Prostate gland (tissue), 2 donors: ENCODE measurements at regions not wholly inside any gene's neighbourhood (a gene's known extent, or its start where the extent isn't known, plus 50 kb on each side); places are given as distances from the start of the nearest gene placed in this dataset.

Experiments
- DNase-seq: peaks from one replicate; pipeline ENCODE4 v3.0.0-alpha.2; 2019; ENCODE audit warnings: low spot score
- H3K27ac ChIP-seq, 2 donors: fragments of 200-600 bp; sonication (generic); 2 replicates each; pipeline ENCODE4 v1.5.1; 2017 to 2019
- H3K27me3 ChIP-seq: fragments of 200-600 bp; sonication (generic); replicated peaks from 2 replicates; pipeline ENCODE4 v1.5.1; 2019; ENCODE audit not compliant: insufficient read depth
- H3K36me3 ChIP-seq, 2 donors: fragments of 200-600 bp; sonication (generic); 1 replicate in 1 of 2; 2 replicates in 1 of 2; pipeline versions ENCODE4 v1.5.1 to v1.8.1; 2017 to 2019
- H3K4me1 ChIP-seq: fragments of 200-600 bp; sonication (generic); replicated peaks from 2 replicates; pipeline ENCODE4 v1.5.1; 2019
- H3K4me3 ChIP-seq, 2 donors: fragments of 200-600 bp; sonication (generic); 2 replicates each; pipeline ENCODE4 v1.5.1; 2017 to 2019
- H3K9me3 ChIP-seq: fragments of 200-600 bp; sonication (generic); 2 replicates; pipeline ENCODE4 v1.5.1; 2017
- CTCF ChIP-seq, 4 experiments: fragments of 200-600 bp in 2 of 4; fragments of 450-650 bp in 2 of 4; sonication (generic) in 2 of 4; IDR thresholded peaks; 1 replicate in 3 of 4; 2 replicates in 1 of 4; pipeline ENCODE4 v1.5.1; 2016 to 2019; ENCODE audit warnings: antibody characterized with exemption in 4 of 4, mild to moderate bottlenecking in 2 of 4, moderate library complexity in 2 of 4
- POLR2A ChIP-seq: fragments of 450-650 bp; IDR thresholded peaks from one replicate; pipeline ENCODE4 v1.6.1; 2016; ENCODE audit warnings: antibody characterized with exemption, mild to moderate bottlenecking
- POLR2AphosphoS5 ChIP-seq: sonication (generic); formaldehyde crosslinking; IDR thresholded peaks from one replicate; pipeline ENCODE4 v1.6.1; 2017; ENCODE audit warnings: antibody characterized with exemption
- WGBS: methylation state at CpG from one replicate; pipeline ENCODE4 v1.1.5; 2018; 5-methylcytosine and 5-hydroxymethylcytosine counted together
- intact Hi-C: fragments of 100-400 bp; cut with DNase I; formaldehyde crosslinking; loops from one replicate; pipeline ENCODE4 v1.14.2; 2022

DNA sequence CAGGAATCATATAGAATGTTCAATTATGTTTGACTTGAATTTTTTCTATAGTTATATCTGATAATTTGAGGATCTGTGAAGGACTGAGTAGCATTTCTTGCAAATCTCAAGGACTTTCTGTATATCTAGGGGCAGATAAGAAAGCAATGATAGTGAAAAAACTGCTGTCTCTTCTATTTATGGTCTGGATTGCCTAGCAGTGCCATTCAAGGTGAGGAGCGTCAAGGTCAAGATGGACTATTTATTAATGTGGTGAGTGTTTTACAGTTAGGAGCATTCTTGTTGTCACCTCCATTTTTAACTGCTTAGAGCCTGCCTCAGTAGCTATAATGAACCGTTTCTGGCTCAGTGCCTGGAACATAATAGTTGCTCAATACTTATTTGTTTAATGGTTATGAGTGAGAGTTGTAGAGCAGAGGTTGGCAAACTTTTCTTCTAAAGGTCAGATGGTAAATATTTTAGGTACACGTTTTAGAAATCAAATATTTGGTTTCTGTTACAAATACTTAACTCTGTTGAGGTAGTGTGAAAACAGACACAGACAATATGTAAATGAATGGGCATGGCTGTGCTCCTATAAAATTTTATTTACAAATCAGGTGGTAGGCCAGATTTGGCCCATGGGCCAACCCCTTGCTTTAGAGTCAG is 523.2 kb upstream of the IGFBP7 start:
- Histone ChIP-seq H3K4me3 (no peak overlapping the region), H3K4me1 (no peaks in the 10 kb centered on the region), H3K27me3 (no peaks in the 10 kb centered on the region), H3K9me3 (no peaks in the 10 kb centered on the region), H3K36me3 (no peaks in the 10 kb centered on the region), H3K27ac (no peak overlapping the region)
- DNase-seq: no peak
- TF ChIP-seq POLR2A (no peak), POLR2AphosphoS5 (no peak), CTCF (IDR thresholded peaks at IDR 0.05) (no peak)
- intact Hi-C loops: no loop called here
- WGBS: 63% methylated on average over 3 of the region's 3 CpGs

DNA sequence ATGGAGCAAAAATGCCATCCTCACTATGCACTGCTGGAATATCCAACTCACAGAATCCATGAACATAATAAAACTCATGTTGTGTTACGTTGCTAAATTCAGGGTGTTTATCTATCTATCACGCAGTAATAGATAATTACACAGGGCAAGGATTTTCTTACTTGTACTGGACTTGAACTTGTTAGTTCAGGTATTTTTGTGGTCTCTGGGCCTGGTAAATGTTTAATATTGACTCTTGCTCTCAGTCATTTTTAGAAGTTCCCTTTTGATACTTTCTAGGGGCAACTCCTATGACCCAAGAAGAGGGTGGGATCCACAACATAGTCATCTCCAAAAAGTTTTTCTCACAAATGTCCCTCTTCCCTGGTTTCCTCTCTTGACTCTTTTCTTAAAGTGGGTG is 522.4 kb upstream of the IGFBP7 start:
- no peak for DNase-seq
- Histone ChIP-seq H3K4me3 (no peak overlapping the region), H3K36me3 (no peaks in the 10 kb centered on the region), H3K9me3 (no peaks in the 10 kb centered on the region), H3K4me1 (no peaks in the 10 kb centered on the region), H3K27me3 (no peaks in the 10 kb centered on the region), H3K27ac (no peak overlapping the region)
- intact Hi-C loops: no loop called here
- WGBS: 73% methylated on average over 2 of the region's 2 CpGs
- TF ChIP-seq CTCF (IDR thresholded peaks at IDR 0.05) (no peak), POLR2AphosphoS5 (no peak), POLR2A (no peak)

GRCh38 chr4:57631147-57631546 is 521.0 kb upstream of the IGFBP7 start:
- no peak for DNase-seq
- H3K4me1 ChIP-seq: no peaks in the 10 kb centered on the region
- no peaks in the 10 kb centered on the region for H3K27me3 ChIP-seq
- no peak overlapping the region for H3K27ac ChIP-seq
- WGBS: 86% methylated on average over 4 of the region's 4 CpGs
- no peaks in the 10 kb centered on the region for H3K9me3 ChIP-seq
- TF ChIP-seq POLR2AphosphoS5 (no peak), POLR2A (no peak), CTCF (IDR thresholded peaks at IDR 0.05) (no peak)
- intact Hi-C loops: no loop called here
- no peaks in the 10 kb centered on the region for H3K36me3 ChIP-seq
- H3K4me3 ChIP-seq: no peak overlapping the region

- TF ChIP-seq POLR2AphosphoS5 (no peak), POLR2A (no peak)
- H3K27ac ChIP-seq: no peak overlapping the region
- WGBS: 94% methylated on average over 5 of the region's 5 CpGs
Observed at GRCh38 chr4:57628004-57628403, 517.8 kb upstream of the IGFBP7 start.

GRCh38 chr4:57614257-57614932 is 504.2 kb upstream of the IGFBP7 start:
- Histone ChIP-seq H3K4me3 (no peak overlapping the region), H3K4me1 (no peaks in the 10 kb centered on the region), H3K9me3 (no peaks in the 10 kb centered on the region), H3K27ac (no peak overlapping the region), H3K27me3 (no peaks in the 10 kb centered on the region), H3K36me3 (no peaks in the 10 kb centered on the region)
- 39% methylated on average over 5 of the region's 5 CpGs for WGBS
- no peak for DNase-seq
- TF ChIP-seq POLR2AphosphoS5 (no peak), CTCF (IDR thresholded peaks at IDR 0.05) (no peak), POLR2A (no peak)
- intact Hi-C loops: no loop called here

More at GRCh38 chr4:57628004-57628403, 517.8 kb upstream of the IGFBP7 start:
- H3K36me3 ChIP-seq: no peaks in the 10 kb centered on the region
- H3K4me3 ChIP-seq: no peak overlapping the region
- H3K27me3 ChIP-seq: no peaks in the 10 kb centered on the region
- no peak for DNase-seq
- no peaks in the 10 kb centered on the region for H3K4me1 ChIP-seq
- no peaks in the 10 kb centered on the region for H3K9me3 ChIP-seq
- intact Hi-C loops: no loop called here
